ENCODE measurements at regions not wholly inside any gene's neighbourhood (a gene's known extent, or its start where the extent isn't known, plus 50 kb on each side); places are given as distances from the start of the nearest gene placed in this dataset.
"Not testable (repeated sequence)": the region's sequence is repeated elsewhere in the genome, so short reads cannot be mapped to it uniquely, and the experiment has no call there.

- H3K4me1 Mint-ChIP-seq = no peaks in the 10 kb centered on the region
- no peak for ATAC-seq
- DNase-seq = no peak
- no peak overlapping the region for H3K4me3 Mint-ChIP-seq
- H3K27me3 Mint-ChIP-seq = peaks cover 18% of the 10 kb centered on the region
- no peak overlapping the region for H3K27ac Mint-ChIP-seq
- H3K9me3 Mint-ChIP-seq = no peaks in the 10 kb centered on the region
Observed at GRCh38 chr1:103469801-103470200, 55.7 kb upstream of the RNPC3 start.

- ATAC-seq = no peak
Observed at GRCh38 chr1:103467100-103467499, 58.4 kb upstream of the RNPC3 start.

GRCh38 chr1:103461161-103462105 lies 64.1 kb upstream of the RNPC3 start:
- H3K9me3 Mint-ChIP-seq = no peaks in the 10 kb centered on the region
- H3K4me3 Mint-ChIP-seq = no peak overlapping the region
- H3K27me3 Mint-ChIP-seq = peaks cover 10% of the 10 kb centered on the region
- H3K4me1 Mint-ChIP-seq = no peaks in the 10 kb centered on the region
- no peak overlapping the region for H3K27ac Mint-ChIP-seq
- DNase-seq (no peak), ATAC-seq (no peak)

More at GRCh38 chr1:103467100-103467499, 58.4 kb upstream of the RNPC3 start:
- Mint-ChIP-seq H3K4me1 (no peaks in the 10 kb centered on the region), H3K27me3 (peaks cover 18% of the 10 kb centered on the region), H3K27ac (no peak overlapping the region), H3K4me3 (no peak overlapping the region), H3K9me3 (no peaks in the 10 kb centered on the region)
- no peak for DNase-seq

- Mint-ChIP-seq H3K27ac (no peak overlapping the region), H3K4me3 (no peak overlapping the region), H3K27me3 (peaks cover 10% of the 10 kb centered on the region), H3K4me1 (no peaks in the 10 kb centered on the region), H3K9me3 (no peaks in the 10 kb centered on the region)
- no peak for DNase-seq
- no peak for ATAC-seq
Observed at GRCh38 chr1:103460511-103460910, 65.0 kb upstream of the RNPC3 start.

GRCh38 chr1:103459346-103459745 lies 66.2 kb upstream of the RNPC3 start:
- Mint-ChIP-seq H3K27me3 (peaks cover 10% of the 10 kb centered on the region), H3K27ac (no peak overlapping the region), H3K4me3 (no peak overlapping the region), H3K9me3 (no peaks in the 10 kb centered on the region), H3K4me1 (no peaks in the 10 kb centered on the region)
- ATAC-seq (no peak), DNase-seq (no peak)

GRCh38 chr1:103457886-103458455 lies 67.5 kb upstream of the RNPC3 start:
- H3K27me3 Mint-ChIP-seq = peaks cover 10% of the 10 kb centered on the region
- no peaks in the 10 kb centered on the region for H3K4me1 Mint-ChIP-seq
- no peaks in the 10 kb centered on the region for H3K9me3 Mint-ChIP-seq
- H3K27ac Mint-ChIP-seq = no peak overlapping the region
- no peak for ATAC-seq
- H3K4me3 Mint-ChIP-seq = no peak overlapping the region
- no peak for DNase-seq

GRCh38 chr1:103448560-103448959 lies 76.9 kb upstream of the RNPC3 start:
- Mint-ChIP-seq H3K4me3 (no peak overlapping the region), H3K27me3 (peaks cover 11% of the 10 kb centered on the region), H3K9me3 (no peaks in the 10 kb centered on the region), H3K4me1 (peaks cover 8% of the 10 kb centered on the region), H3K27ac (no peak overlapping the region)
- ATAC-seq (peak; percentile 72), DNase-seq (no peak)

GRCh38 chr1:103447471-103447870 lies 78.0 kb upstream of the RNPC3 start:
- H3K4me1 Mint-ChIP-seq = peaks cover 8% of the 10 kb centered on the region
- no peak overlapping the region for H3K27ac Mint-ChIP-seq
- H3K27me3 Mint-ChIP-seq = peaks cover 18% of the 10 kb centered on the region
- ATAC-seq = no peak
- DNase-seq = no peak
- H3K9me3 Mint-ChIP-seq = no peaks in the 10 kb centered on the region
- no peak overlapping the region for H3K4me3 Mint-ChIP-seq

- Mint-ChIP-seq H3K27me3 (peaks cover 11% of the 10 kb centered on the region), H3K4me3 (no peak overlapping the region), H3K27ac (no peak overlapping the region), H3K4me1 (no peaks in the 10 kb centered on the region), H3K9me3 (no peaks in the 10 kb centered on the region)
- DNase-seq = no peak
- ATAC-seq = no peak
Observed at GRCh38 chr1:103441342-103441741, 84.2 kb upstream of the RNPC3 start.

GRCh38 chr1:103436568-103437100 lies 88.9 kb upstream of the RNPC3 start:
- H3K9me3 Mint-ChIP-seq, DNase-seq, H3K27me3 Mint-ChIP-seq, ATAC-seq, H3K27ac Mint-ChIP-seq, H3K4me1 Mint-ChIP-seq, H3K4me3 Mint-ChIP-seq: not testable (repeated sequence)

GRCh38 chr1:103435443-103435842 lies 90.1 kb upstream of the RNPC3 start:
- Mint-ChIP-seq H3K4me1 (no peaks in the 10 kb centered on the region), H3K4me3 (no peak overlapping the region), H3K27me3 (no peaks in the 10 kb centered on the region), H3K9me3 (no peaks in the 10 kb centered on the region), H3K27ac (no peak overlapping the region)
- DNase-seq (no peak), ATAC-seq (no peak)

- ATAC-seq = no peak
- Mint-ChIP-seq H3K27ac (no peak overlapping the region), H3K4me3 (no peak overlapping the region), H3K4me1 (no peaks in the 10 kb centered on the region), H3K9me3 (peaks cover 0 to 6% of the 10 kb centered on the region in 2 donors), H3K27me3 (no peaks in the 10 kb centered on the region)
- no peak for DNase-seq
Observed at GRCh38 chr1:103424650-103425049, 100.8 kb upstream of the RNPC3 start.

- no peaks in the 10 kb centered on the region for H3K4me1 Mint-ChIP-seq
- no peak overlapping the region for H3K4me3 Mint-ChIP-seq
- no peak for DNase-seq
- H3K27me3 Mint-ChIP-seq = no peaks in the 10 kb centered on the region
- no peak overlapping the region for H3K27ac Mint-ChIP-seq
- ATAC-seq = no peak
- peaks cover 0 to 7% of the 10 kb centered on the region in 2 donors for H3K9me3 Mint-ChIP-seq
Observed at GRCh38 chr1:103416681-103417286, 108.7 kb upstream of the RNPC3 start.

GRCh38 chr1:103387898-103388297 lies 137.6 kb upstream of the RNPC3 start:
- no peak for DNase-seq
- no peak overlapping the region for H3K4me3 Mint-ChIP-seq
- ATAC-seq = no peak
- H3K4me1 Mint-ChIP-seq = no peaks in the 10 kb centered on the region
- no peak overlapping the region for H3K27ac Mint-ChIP-seq
- H3K27me3 Mint-ChIP-seq = no peaks in the 10 kb centered on the region
- peaks cover 5 to 15% of the 10 kb centered on the region in 2 donors for H3K9me3 Mint-ChIP-seq

GRCh38 chr1:103373991-103374390 lies 151.5 kb upstream of the RNPC3 start:
- ATAC-seq (no peak), DNase-seq (no peak)
- H3K9me3 Mint-ChIP-seq = peaks cover 0 to 7% of the 10 kb centered on the region in 2 donors
- no peak overlapping the region for H3K27ac Mint-ChIP-seq
- no peak overlapping the region for H3K4me3 Mint-ChIP-seq
- H3K4me1 Mint-ChIP-seq = no peaks in the 10 kb centered on the region
- no peaks in the 10 kb centered on the region for H3K27me3 Mint-ChIP-seq

- no peak for ATAC-seq
- Mint-ChIP-seq H3K9me3 (no peaks in the 10 kb centered on the region), H3K27me3 (no peaks in the 10 kb centered on the region), H3K27ac (no peak overlapping the region), H3K4me1 (no peaks in the 10 kb centered on the region), H3K4me3 (no peak overlapping the region)
- DNase-seq = no peak
Observed at GRCh38 chr1:103372866-103373265, 152.6 kb upstream of the RNPC3 start.

Data from stimulated activated naive CD8-positive, alpha-beta T cell treated with anti-CD3 and anti-CD28 coated beads, Interleukin-15, amount 100 ng/mL, for 72 hours (primary cell).